Neural cell (in vitro differentiated cells): ENCODE measurements at regions not wholly inside any gene's neighbourhood (a gene's known extent, or its start where the extent isn't known, plus 50 kb on each side); places are given as distances from the start of the nearest gene placed in this dataset.

Experiments used
- EP300 ChIP-seq: fragments of 450-650 bp; conservative IDR thresholded peaks from 2 replicates; pipeline ENCODE4 v1.6.1; 2014; ENCODE audit warnings: antibody characterized with exemption, mild to moderate bottlenecking, moderate library complexity; ENCODE audit not compliant: poor library complexity, severe bottlenecking
- EZH2 ChIP-seq: fragments of 200-600, 300-800 bp; shearing (Covaris generic), sonication (generic); IDR thresholded peaks from 2 replicates; pipeline ENCODE4 v1.6.1; 2014; ENCODE audit warnings: antibody characterized with exemption, low read length, borderline replicate concordance, mild to moderate bottlenecking; ENCODE audit not compliant: insufficient read depth, poor library complexity, severe bottlenecking
- MXI1 ChIP-seq: fragments of 450-650 bp; conservative IDR thresholded peaks from 2 replicates; pipeline ENCODE4 v1.6.1; 2014; ENCODE audit warnings: antibody characterized with exemption, mild to moderate bottlenecking; ENCODE audit not compliant: poor library complexity, severe bottlenecking
- POLR2AphosphoS5 ChIP-seq: IDR thresholded peaks from 2 replicates; pipeline ENCODE4 v1.6.1; 2012
- RAD21 ChIP-seq: fragments of 450-650 bp; conservative IDR thresholded peaks from 2 replicates; pipeline ENCODE4 v1.6.1; 2014; ENCODE audit warnings: antibody characterized with exemption, mild to moderate bottlenecking, moderate library complexity
- SMC3 ChIP-seq: fragments of 450-650 bp; conservative IDR thresholded peaks from 2 replicates; pipeline ENCODE4 v1.6.1; 2014; ENCODE audit warnings: antibody characterized with exemption, mild to moderate bottlenecking, moderate library complexity; ENCODE audit not compliant: poor library complexity
- TAF1 ChIP-seq: IDR thresholded peaks from 2 replicates; pipeline ENCODE4 v1.6.1; 2012; ENCODE audit warnings: low read depth
- TF ChIP-seq, protein P1 (sequence below): fragments of 450-650 bp; IDR thresholded peaks from 2 replicates; pipeline ENCODE4 v1.5.1; 2014; ENCODE audit warnings: antibody characterized with exemption, mild to moderate bottlenecking, moderate library complexity; ENCODE audit not compliant: poor library complexity, severe bottlenecking
- TF ChIP-seq, protein P2 (sequence below): IDR thresholded peaks from 2 replicates; pipeline ENCODE4 v1.6.1; 2012; ENCODE audit warnings: borderline replicate concordance

DNA sequence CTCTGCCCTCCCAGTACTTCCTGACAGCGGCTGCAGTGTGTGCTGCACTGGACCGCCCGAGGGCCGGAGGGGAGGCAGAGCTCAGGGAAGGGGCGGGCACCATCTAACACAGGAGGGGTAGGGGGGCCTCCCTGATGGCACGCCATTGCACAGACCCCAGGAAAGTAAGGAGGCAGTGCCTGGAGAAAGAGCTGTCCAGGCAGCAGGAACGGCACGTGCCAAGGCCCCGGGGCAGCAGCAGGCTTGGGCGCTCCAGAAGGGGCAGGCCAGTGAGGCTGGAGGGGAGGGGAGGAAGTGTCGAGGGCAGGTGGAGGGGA lies 110.7 kb downstream of the CRYAA start:
- TF ChIP-seq, protein P1, sequence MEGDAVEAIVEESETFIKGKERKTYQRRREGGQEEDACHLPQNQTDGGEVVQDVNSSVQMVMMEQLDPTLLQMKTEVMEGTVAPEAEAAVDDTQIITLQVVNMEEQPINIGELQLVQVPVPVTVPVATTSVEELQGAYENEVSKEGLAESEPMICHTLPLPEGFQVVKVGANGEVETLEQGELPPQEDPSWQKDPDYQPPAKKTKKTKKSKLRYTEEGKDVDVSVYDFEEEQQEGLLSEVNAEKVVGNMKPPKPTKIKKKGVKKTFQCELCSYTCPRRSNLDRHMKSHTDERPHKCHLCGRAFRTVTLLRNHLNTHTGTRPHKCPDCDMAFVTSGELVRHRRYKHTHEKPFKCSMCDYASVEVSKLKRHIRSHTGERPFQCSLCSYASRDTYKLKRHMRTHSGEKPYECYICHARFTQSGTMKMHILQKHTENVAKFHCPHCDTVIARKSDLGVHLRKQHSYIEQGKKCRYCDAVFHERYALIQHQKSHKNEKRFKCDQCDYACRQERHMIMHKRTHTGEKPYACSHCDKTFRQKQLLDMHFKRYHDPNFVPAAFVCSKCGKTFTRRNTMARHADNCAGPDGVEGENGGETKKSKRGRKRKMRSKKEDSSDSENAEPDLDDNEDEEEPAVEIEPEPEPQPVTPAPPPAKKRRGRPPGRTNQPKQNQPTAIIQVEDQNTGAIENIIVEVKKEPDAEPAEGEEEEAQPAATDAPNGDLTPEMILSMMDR: no peak
- no peak for TF ChIP-seq EP300
- TF ChIP-seq EZH2: no peak
- no peak for TF ChIP-seq TAF1
- TF ChIP-seq POLR2AphosphoS5: no peak
- no peak for TF ChIP-seq MXI1
- TF ChIP-seq, protein P2, sequence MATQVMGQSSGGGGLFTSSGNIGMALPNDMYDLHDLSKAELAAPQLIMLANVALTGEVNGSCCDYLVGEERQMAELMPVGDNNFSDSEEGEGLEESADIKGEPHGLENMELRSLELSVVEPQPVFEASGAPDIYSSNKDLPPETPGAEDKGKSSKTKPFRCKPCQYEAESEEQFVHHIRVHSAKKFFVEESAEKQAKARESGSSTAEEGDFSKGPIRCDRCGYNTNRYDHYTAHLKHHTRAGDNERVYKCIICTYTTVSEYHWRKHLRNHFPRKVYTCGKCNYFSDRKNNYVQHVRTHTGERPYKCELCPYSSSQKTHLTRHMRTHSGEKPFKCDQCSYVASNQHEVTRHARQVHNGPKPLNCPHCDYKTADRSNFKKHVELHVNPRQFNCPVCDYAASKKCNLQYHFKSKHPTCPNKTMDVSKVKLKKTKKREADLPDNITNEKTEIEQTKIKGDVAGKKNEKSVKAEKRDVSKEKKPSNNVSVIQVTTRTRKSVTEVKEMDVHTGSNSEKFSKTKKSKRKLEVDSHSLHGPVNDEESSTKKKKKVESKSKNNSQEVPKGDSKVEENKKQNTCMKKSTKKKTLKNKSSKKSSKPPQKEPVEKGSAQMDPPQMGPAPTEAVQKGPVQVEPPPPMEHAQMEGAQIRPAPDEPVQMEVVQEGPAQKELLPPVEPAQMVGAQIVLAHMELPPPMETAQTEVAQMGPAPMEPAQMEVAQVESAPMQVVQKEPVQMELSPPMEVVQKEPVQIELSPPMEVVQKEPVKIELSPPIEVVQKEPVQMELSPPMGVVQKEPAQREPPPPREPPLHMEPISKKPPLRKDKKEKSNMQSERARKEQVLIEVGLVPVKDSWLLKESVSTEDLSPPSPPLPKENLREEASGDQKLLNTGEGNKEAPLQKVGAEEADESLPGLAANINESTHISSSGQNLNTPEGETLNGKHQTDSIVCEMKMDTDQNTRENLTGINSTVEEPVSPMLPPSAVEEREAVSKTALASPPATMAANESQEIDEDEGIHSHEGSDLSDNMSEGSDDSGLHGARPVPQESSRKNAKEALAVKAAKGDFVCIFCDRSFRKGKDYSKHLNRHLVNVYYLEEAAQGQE: no peak
- TF ChIP-seq RAD21: no peak
- TF ChIP-seq SMC3: no peak
